GM23338 (cell line): ENCODE measurements at regions not wholly inside any gene's neighbourhood (a gene's known extent, or its start where the extent isn't known, plus 50 kb on each side); places are given as distances from the start of the nearest gene placed in this dataset.

ENCODE experiments used
- ATAC-seq: fragments of 200-7000 bp; cut with Tn5 transposase; 3 replicates; pipeline ENCODE4 v1.9.1; 2020
- DNase-seq: peaks from one replicate; pipeline ENCODE4 v3.0.0-alpha.2; 2015; ENCODE audit warnings: low spot score
- H2AFZ ChIP-seq: fragments of 200-600 bp; sonication (generic); 2 replicates; pipeline ENCODE4 v1.8.0; 2016; ENCODE audit warnings: antibody characterized with exemption, mild to moderate bottlenecking, moderate library complexity
- H3F3A ChIP-seq: fragments of 200-600 bp; sonication (generic); replicated peaks from 2 replicates; pipeline ENCODE4 v1.8.0; 2017; ENCODE audit warnings: antibody characterized with exemption, mixed run types, low read depth
- H3K27ac ChIP-seq: fragments of 200-600 bp; sonication (generic); 2 replicates; pipeline ENCODE4 v1.6.1; 2016; ENCODE audit warnings: low read depth
- H3K27me3 ChIP-seq: fragments of 200-600 bp; sonication (generic); 2 replicates; pipeline ENCODE4 v1.8.0; 2016; ENCODE audit warnings: mild to moderate bottlenecking, mixed run types, moderate library complexity; ENCODE audit not compliant: insufficient read depth
- H3K36me3 ChIP-seq: fragments of 200-600 bp; sonication (generic); 2 replicates; pipeline ENCODE4 v1.8.0; 2016; ENCODE audit warnings: mild to moderate bottlenecking; ENCODE audit not compliant: insufficient read depth
- H3K4me1 ChIP-seq: fragments of 200-600 bp; sonication (generic); 2 replicates; pipeline ENCODE4 v1.8.0; 2016; ENCODE audit warnings: mild to moderate bottlenecking, moderate library complexity; ENCODE audit not compliant: insufficient read depth
- H3K4me2 ChIP-seq: fragments of 200-600 bp; sonication (generic); 2 replicates; pipeline ENCODE4 v1.7.1; 2017; ENCODE audit warnings: mixed run types
- H3K4me3 ChIP-seq: fragments of 200-600 bp; sonication (generic); 2 replicates; pipeline ENCODE4 v1.6.1; 2016; ENCODE audit warnings: mixed run types
- H3K79me2 ChIP-seq: fragments of 200-600 bp; sonication (generic); replicated peaks from 2 replicates; pipeline ENCODE4 v1.8.0; 2017; ENCODE audit warnings: mild to moderate bottlenecking; ENCODE audit not compliant: insufficient read depth
- H3K9me2 ChIP-seq: fragments of 200-600 bp; sonication (generic); 2 replicates; pipeline ENCODE4 v1.8.0; 2017; ENCODE audit not compliant: insufficient read depth
- H4K20me1 ChIP-seq: fragments of 200-600 bp; sonication (generic); replicated peaks from 2 replicates; pipeline ENCODE4 v1.8.0; 2017; ENCODE audit warnings: mild to moderate bottlenecking; ENCODE audit not compliant: insufficient read depth
- H3K27ac Mint-ChIP-seq: 2 replicates; pipeline ENCODE4 v1.8.0; 2020; ENCODE audit warnings: inconsistent platforms, mild to moderate bottlenecking, moderate library complexity, mixed read lengths
- H3K27me3 Mint-ChIP-seq: 3 replicates; pipeline ENCODE4 v1.8.0; 2022; ENCODE audit warnings: low read depth, mild to moderate bottlenecking, moderate library complexity, mixed read lengths, inconsistent platforms; ENCODE audit not compliant: insufficient read depth, poor library complexity
- H3K36me3 Mint-ChIP-seq: 3 replicates; pipeline ENCODE4 v1.8.0; 2021; ENCODE audit warnings: low read depth, mild to moderate bottlenecking, inconsistent platforms, moderate library complexity, mixed read lengths
- H3K4me1 Mint-ChIP-seq: 3 replicates; pipeline ENCODE4 v1.8.0; 2020; ENCODE audit warnings: mild to moderate bottlenecking, inconsistent platforms, mixed read lengths
- H3K4me3 Mint-ChIP-seq: 3 replicates; pipeline ENCODE4 v1.8.0; 2021; ENCODE audit warnings: moderate library complexity, mild to moderate bottlenecking, inconsistent platforms, mixed read lengths
- H3K9me3 Mint-ChIP-seq: 3 replicates; pipeline ENCODE4 v1.8.0; 2020; ENCODE audit warnings: moderate library complexity, mild to moderate bottlenecking, inconsistent platforms, mixed read lengths
- EZH2 ChIP-seq: fragments of 200-600 bp; sonication (generic); IDR thresholded peaks from one replicate; pipeline ENCODE4 v1.8.0; 2017; ENCODE audit warnings: antibody characterized with exemption, mild to moderate bottlenecking, low read depth; ENCODE audit not compliant: unreplicated experiment
- EZH2phosphoT487 ChIP-seq: fragments of 200-600 bp; sonication (generic); IDR thresholded peaks from one replicate; pipeline ENCODE4 v1.8.1; 2018; ENCODE audit warnings: antibody characterized with exemption; ENCODE audit not compliant: unreplicated experiment
- JUNB ChIP-seq: IDR thresholded peaks from one replicate; pipeline ENCODE4 v1.6.1; 2016; ENCODE audit warnings: antibody characterized with exemption; ENCODE audit not compliant: unreplicated experiment
- NANOG ChIP-seq: IDR thresholded peaks from 2 replicates; pipeline ENCODE4 v1.6.1; 2016; ENCODE audit warnings: antibody characterized with exemption, borderline replicate concordance
- POLR2AphosphoS5 ChIP-seq: IDR thresholded peaks from 2 replicates; pipeline ENCODE4 v1.6.1; 2016; ENCODE audit warnings: antibody characterized with exemption, low read depth
- ZNF114 ChIP-seq: fragments of 250-450 bp; sonication (Bioruptor Pico); IDR thresholded peaks from 2 replicates; pipeline ENCODE4 v1.5.0; 2020; ENCODE audit warnings: mild to moderate bottlenecking, moderate library complexity
- ZNF331 ChIP-seq: fragments of 250-450 bp; sonication (Bioruptor Pico); IDR thresholded peaks from 2 replicates; pipeline ENCODE4 v1.5.0; 2020; ENCODE audit warnings: low read depth, mild to moderate bottlenecking, moderate library complexity
- ZNF462 ChIP-seq: fragments of 250-450 bp; sonication (Bioruptor Pico); IDR thresholded peaks from 2 replicates; pipeline ENCODE4 v1.5.0; 2020; ENCODE audit warnings: mild to moderate bottlenecking, moderate library complexity
- TF ChIP-seq, protein P1 (sequence below): IDR thresholded peaks from 2 replicates; pipeline ENCODE4 v1.6.1; 2016; ENCODE audit warnings: antibody characterized with exemption
- TF ChIP-seq, protein P2 (sequence below): IDR thresholded peaks from one replicate; pipeline ENCODE4 v1.6.1; 2018; ENCODE audit warnings: antibody characterized with exemption; ENCODE audit not compliant: unreplicated experiment

GRCh38 chr18:71431171-71431570 is 1113.0 kb downstream of the CBLN2 start:
- Mint-ChIP-seq H3K4me1 (no peaks in the 10 kb centered on the region), H3K9me3 (peaks cover 78% of the 10 kb centered on the region), H3K36me3 (peaks cover 3% of the 10 kb centered on the region; the same call in 1 of the 3 replicates), H3K4me3 (no peak overlapping the region), H3K27ac (no peak overlapping the region), H3K27me3 (no peaks in the 10 kb centered on the region)
- no peaks in the 10 kb centered on the region for H3F3A ChIP-seq
- ATAC-seq = no peak
- no peaks in the 10 kb centered on the region for H3K4me1 ChIP-seq
- no peaks in the 10 kb centered on the region for H3K9me2 ChIP-seq
- no peak overlapping the region for H2AFZ ChIP-seq
- DNase-seq = no peak
- no peak overlapping the region for H3K4me2 ChIP-seq
- peaks cover 6% of the 10 kb centered on the region for H3K36me3 ChIP-seq
- H3K27ac ChIP-seq = no peak overlapping the region
- no peaks in the 10 kb centered on the region for H3K27me3 ChIP-seq
- TF ChIP-seq ZNF114 (no peak), NANOG (no peak), JUNB (no peak), EZH2 (no peak), EZH2phosphoT487 (no peak), POLR2AphosphoS5 (no peak), ZNF331 (CRISPR knock-in tag) (no peak), ZNF462 (CRISPR knock-in tag) (no peak)
- TF ChIP-seq, protein P1, sequence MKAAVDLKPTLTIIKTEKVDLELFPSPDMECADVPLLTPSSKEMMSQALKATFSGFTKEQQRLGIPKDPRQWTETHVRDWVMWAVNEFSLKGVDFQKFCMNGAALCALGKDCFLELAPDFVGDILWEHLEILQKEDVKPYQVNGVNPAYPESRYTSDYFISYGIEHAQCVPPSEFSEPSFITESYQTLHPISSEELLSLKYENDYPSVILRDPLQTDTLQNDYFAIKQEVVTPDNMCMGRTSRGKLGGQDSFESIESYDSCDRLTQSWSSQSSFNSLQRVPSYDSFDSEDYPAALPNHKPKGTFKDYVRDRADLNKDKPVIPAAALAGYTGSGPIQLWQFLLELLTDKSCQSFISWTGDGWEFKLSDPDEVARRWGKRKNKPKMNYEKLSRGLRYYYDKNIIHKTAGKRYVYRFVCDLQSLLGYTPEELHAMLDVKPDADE = no peak
- TF ChIP-seq, protein P2, sequence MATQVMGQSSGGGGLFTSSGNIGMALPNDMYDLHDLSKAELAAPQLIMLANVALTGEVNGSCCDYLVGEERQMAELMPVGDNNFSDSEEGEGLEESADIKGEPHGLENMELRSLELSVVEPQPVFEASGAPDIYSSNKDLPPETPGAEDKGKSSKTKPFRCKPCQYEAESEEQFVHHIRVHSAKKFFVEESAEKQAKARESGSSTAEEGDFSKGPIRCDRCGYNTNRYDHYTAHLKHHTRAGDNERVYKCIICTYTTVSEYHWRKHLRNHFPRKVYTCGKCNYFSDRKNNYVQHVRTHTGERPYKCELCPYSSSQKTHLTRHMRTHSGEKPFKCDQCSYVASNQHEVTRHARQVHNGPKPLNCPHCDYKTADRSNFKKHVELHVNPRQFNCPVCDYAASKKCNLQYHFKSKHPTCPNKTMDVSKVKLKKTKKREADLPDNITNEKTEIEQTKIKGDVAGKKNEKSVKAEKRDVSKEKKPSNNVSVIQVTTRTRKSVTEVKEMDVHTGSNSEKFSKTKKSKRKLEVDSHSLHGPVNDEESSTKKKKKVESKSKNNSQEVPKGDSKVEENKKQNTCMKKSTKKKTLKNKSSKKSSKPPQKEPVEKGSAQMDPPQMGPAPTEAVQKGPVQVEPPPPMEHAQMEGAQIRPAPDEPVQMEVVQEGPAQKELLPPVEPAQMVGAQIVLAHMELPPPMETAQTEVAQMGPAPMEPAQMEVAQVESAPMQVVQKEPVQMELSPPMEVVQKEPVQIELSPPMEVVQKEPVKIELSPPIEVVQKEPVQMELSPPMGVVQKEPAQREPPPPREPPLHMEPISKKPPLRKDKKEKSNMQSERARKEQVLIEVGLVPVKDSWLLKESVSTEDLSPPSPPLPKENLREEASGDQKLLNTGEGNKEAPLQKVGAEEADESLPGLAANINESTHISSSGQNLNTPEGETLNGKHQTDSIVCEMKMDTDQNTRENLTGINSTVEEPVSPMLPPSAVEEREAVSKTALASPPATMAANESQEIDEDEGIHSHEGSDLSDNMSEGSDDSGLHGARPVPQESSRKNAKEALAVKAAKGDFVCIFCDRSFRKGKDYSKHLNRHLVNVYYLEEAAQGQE = no peak
- H3K79me2 ChIP-seq = no peaks in the 10 kb centered on the region
- H4K20me1 ChIP-seq = no peaks in the 10 kb centered on the region
- no peak overlapping the region; the same call in 1 of the 2 replicates for H3K4me3 ChIP-seq
